Progenitor cell of endocrine pancreas (in vitro differentiated cells): ENCODE measurements at regions not wholly inside any gene's neighbourhood (a gene's known extent, or its start where the extent isn't known, plus 50 kb on each side); places are given as distances from the start of the nearest gene placed in this dataset.

Experiments used
- DNase-seq: peaks from one replicate; pipeline ENCODE4 v3.0.0; 2021; ENCODE audit warnings: low spot score; ENCODE audit not compliant: unreplicated experiment
- H3K27ac Mint-ChIP-seq: 2 replicates; pipeline ENCODE4 v1.8.0; 2021; ENCODE audit warnings: mild to moderate bottlenecking, moderate library complexity, mixed read lengths
- H3K27me3 Mint-ChIP-seq: 2 replicates; pipeline ENCODE4 v1.8.0; 2021; ENCODE audit warnings: mixed read lengths
- H3K36me3 Mint-ChIP-seq: 2 replicates; pipeline ENCODE4 v1.8.0; 2022; ENCODE audit warnings: mixed read lengths; ENCODE audit not compliant: insufficient read depth
- H3K4me1 Mint-ChIP-seq: 2 replicates; pipeline ENCODE4 v1.8.0; 2021; ENCODE audit warnings: low read depth, mixed read lengths
- H3K4me3 Mint-ChIP-seq: 2 replicates; pipeline ENCODE4 v1.8.0; 2021; ENCODE audit warnings: low read depth, mild to moderate bottlenecking, moderate library complexity, mixed read lengths
- H3K9me3 Mint-ChIP-seq: 2 replicates; pipeline ENCODE4 v1.8.0; 2021; ENCODE audit warnings: low read depth, mixed read lengths
- CTCF ChIP-seq: fragments of 200-600 bp; sonication (generic); IDR thresholded peaks from one replicate; pipeline ENCODE4 v1.5.0; 2021; ENCODE audit warnings: antibody characterized with exemption, mild to moderate bottlenecking; ENCODE audit not compliant: unreplicated experiment

DNA sequence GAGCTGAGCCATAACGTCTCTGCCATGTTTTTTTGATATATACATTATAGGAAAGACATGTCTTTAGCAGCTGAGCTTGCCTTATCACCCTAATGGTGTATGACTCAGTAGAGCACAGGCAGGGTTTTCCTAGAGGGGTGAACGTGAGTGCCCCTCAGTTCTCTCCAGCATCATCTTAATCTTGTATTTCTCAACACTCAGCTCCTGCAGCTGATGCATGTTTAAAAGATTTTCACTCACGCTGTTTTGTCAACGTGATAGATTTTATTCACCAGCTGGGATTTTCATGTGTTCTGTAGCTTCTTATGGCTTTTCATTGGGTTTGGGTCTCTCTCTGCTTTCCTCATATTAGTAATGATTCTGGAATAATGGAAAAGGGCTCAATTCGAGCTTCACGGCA lies 186.0 kb upstream of the PMFBP1 start:
- no peak for TF ChIP-seq CTCF
- no peaks in the 10 kb centered on the region for H3K36me3 Mint-ChIP-seq
- H3K27ac Mint-ChIP-seq: no peak overlapping the region
- peaks cover 3% of the 10 kb centered on the region for H3K9me3 Mint-ChIP-seq
- DNase-seq: no peak
- H3K27me3 Mint-ChIP-seq: no peaks in the 10 kb centered on the region
- peaks cover 6% of the 10 kb centered on the region for H3K4me1 Mint-ChIP-seq
- no peak overlapping the region for H3K4me3 Mint-ChIP-seq

DNA sequence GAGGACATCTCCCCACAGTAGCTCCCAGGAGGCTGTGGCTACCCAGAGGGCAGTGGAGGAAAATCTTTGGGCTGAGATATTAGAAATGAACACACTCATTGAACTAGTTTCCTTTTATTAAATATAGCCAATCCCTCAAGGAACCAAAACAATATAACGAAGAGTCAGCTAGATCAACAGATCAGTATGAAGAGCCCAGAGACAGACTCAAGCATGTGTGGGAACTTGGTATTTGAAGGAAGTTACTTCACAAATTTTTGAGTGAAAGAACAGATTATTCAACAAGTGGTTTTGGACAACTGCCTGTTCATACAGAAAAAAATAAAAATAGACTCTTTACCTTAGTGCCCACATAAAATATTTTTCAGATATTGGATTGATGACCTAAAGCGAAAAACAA lies 183.6 kb upstream of the PMFBP1 start:
- Mint-ChIP-seq H3K36me3 (no peaks in the 10 kb centered on the region), H3K27me3 (no peaks in the 10 kb centered on the region), H3K4me1 (no peaks in the 10 kb centered on the region), H3K9me3 (peaks cover 7% of the 10 kb centered on the region), H3K4me3 (no peak overlapping the region), H3K27ac (no peak overlapping the region)
- TF ChIP-seq CTCF: no peak
- DNase-seq: no peak

DNA sequence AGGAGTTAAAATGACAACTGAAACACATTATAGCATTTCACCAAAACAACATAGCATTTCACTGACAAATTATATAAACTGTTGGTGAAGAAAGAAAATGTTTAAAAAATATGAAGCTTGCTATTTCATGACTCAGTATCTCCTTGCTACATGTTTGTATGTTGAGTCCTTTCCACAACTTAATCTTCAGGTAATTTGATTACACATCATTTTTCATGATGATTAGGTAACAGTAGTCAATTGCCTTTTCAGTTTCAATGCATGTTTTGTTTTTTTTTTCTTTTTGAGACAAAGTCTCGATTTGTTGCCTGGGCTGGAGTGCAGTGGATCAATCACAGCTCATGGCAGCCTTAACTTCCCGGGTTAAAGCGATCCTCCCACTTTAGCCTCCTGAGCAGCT lies 177.8 kb upstream of the PMFBP1 start:
- no peak for TF ChIP-seq CTCF
- Mint-ChIP-seq H3K9me3 (peaks cover 7% of the 10 kb centered on the region), H3K4me1 (peaks cover 2% of the 10 kb centered on the region), H3K27me3 (no peaks in the 10 kb centered on the region), H3K27ac (no peak overlapping the region), H3K36me3 (peaks cover 2% of the 10 kb centered on the region), H3K4me3 (no peak overlapping the region)
- no peak for DNase-seq

GRCh38 chr16:72332926-72333325 lies 161.0 kb upstream of the PMFBP1 start:
- Mint-ChIP-seq H3K4me1 (no peaks in the 10 kb centered on the region), H3K27me3 (no peaks in the 10 kb centered on the region), H3K36me3 (peaks cover 9% of the 10 kb centered on the region), H3K9me3 (peaks cover 26% of the 10 kb centered on the region), H3K4me3 (no peak overlapping the region), H3K27ac (no peak overlapping the region)
- TF ChIP-seq CTCF: no peak
- DNase-seq: no peak

DNA sequence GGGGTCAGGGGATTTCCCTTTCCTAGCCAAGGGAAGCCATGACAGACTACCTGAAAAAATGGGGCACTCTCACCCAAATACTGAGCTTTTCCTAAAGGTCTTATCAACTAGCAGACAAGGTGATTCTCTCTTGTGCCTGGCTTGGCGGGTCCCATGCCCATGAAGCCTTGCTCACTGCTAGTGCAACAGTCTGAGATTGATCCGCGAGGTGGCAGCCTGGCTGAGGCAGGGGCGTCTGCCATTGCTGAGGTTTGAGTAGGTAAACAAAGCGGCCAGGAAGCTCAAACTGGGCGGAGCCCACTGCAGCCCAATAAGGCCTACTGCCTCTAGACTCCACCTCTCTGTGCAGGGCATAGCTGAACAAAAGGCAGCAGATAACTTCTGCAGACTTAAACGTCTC lies 152.6 kb upstream of the PMFBP1 start:
- no peaks in the 10 kb centered on the region for H3K27me3 Mint-ChIP-seq
- peaks cover 21% of the 10 kb centered on the region for H3K36me3 Mint-ChIP-seq
- TF ChIP-seq CTCF: no peak
- DNase-seq: no peak
- H3K9me3 Mint-ChIP-seq: peaks cover 33% of the 10 kb centered on the region
- H3K4me3 Mint-ChIP-seq: no peak overlapping the region
- no peak overlapping the region for H3K27ac Mint-ChIP-seq
- H3K4me1 Mint-ChIP-seq: no peaks in the 10 kb centered on the region
